ENCODE measurements at regions not wholly inside any gene's neighbourhood (a gene's known extent, or its start where the extent isn't known, plus 50 kb on each side); places are given as distances from the start of the nearest gene placed in this dataset.

DNA sequence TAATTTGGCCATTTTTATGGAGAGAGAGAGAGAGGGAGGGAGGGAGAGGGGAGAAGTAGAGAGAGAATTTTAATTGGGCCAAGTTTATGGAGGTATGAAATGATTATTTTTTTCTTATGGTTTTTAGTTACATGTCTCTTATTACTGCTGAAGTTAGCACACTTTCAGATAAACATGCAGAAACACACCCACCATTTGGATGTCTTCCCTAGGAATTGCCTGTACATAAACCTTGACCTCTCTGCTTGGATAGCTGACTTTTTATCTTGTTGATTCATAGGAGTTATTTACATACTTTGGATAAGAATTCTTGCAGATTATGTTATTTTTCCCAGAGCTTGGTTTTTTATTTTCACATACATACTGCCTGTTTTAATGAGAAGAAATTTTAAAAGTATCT lies 310.2 kb upstream of the ADAMTS5 start:
- DNase-seq (ENCODE audit: extremely low read depth in 1 of 2, low read depth in 1 of 2) = no peak

DNA sequence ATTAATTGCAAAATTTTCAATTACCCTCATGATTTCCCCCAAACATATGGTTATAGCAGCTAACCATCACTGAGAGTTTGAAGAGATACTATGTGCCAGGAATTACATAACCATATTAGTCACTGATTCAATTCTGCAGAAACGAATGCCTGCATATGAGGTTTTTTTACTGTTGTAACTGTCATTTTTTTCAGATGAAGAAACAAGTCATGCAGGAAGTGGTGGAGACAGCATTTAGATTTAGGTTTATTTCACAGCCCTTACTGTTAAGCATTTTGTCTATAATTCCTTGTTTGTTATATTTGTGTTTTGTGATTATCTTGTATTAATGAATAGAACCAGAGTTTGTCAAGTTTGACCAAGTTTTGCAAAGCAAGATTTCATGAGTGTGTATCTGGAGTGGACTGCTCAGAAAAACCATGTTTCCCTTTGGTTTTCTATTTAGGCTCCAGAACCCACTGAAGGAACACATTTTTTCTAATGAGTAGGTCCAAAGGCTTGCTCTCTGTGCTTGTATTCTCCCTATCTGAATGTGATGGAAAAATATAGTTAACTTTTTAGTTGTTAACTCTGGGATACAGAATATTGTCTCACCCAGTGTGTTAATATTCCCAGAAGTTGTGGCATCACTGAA lies 308.5 kb upstream of the ADAMTS5 start:
- DNase-seq (ENCODE audit: extremely low read depth in 1 of 2, low read depth in 1 of 2) = no peak

DNA sequence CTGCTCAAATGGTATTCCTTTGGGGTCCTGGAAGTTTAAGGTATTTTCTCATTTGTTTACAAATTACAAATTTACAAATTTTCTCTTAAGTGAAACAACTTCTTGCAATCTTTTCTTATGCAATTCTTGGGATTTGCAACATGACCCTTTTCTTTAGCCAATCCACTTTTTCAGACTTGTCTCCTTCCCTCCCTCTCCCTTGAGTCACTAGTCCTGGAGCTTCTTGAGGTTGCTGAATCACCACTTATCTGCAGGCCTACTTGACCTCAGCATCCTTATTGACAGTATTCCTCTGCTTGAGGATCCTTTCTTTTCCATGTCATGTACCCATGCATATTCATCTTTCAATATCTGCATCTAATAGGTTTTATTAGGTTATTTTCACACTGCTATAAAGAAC lies 302.8 kb upstream of the ADAMTS5 start:
- DNase-seq (ENCODE audit: extremely low read depth in 1 of 2, low read depth in 1 of 2) = no peak

DNA sequence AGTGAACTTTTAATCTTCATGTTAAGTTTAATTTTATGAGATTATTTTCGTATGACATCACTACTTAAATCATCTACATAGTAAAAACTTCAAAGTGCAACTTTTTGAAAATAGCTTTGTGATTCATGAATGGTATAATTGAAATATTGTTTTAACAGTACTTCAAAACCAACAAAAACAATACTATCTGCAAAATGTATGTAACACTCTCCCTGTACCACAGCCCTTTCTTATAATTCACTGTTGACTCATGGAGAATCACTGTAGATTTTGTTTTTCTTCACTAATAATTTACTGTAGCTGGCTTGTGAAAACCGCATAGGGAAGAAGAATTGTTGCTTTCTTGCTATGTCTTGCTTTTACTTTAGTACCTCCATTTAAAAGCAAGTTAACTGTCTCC lies 301.4 kb upstream of the ADAMTS5 start:
- no peak for DNase-seq (ENCODE audit: extremely low read depth in 1 of 2, low read depth in 1 of 2)

DNA sequence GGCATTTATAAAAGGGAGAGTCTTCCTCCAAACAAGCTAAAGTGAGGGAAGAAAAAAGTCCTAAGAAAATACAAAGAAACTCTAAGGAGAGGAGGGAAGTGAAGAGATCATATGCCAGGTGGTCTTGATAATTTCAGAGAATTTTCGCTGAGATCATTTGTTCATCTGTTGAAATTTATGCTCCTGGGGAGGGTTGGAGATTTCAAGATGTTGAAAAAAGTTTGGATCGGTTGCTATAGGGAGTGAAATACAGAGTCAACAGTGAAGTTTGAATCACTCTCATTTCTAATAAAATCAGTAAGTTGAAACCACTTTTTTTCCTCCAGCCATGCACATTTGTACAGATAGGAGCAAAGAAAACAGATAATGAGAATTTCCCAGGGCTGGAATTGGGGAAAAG lies 299.1 kb upstream of the ADAMTS5 start:
- no peak for DNase-seq (ENCODE audit: extremely low read depth in 1 of 2, low read depth in 1 of 2)

DNA sequence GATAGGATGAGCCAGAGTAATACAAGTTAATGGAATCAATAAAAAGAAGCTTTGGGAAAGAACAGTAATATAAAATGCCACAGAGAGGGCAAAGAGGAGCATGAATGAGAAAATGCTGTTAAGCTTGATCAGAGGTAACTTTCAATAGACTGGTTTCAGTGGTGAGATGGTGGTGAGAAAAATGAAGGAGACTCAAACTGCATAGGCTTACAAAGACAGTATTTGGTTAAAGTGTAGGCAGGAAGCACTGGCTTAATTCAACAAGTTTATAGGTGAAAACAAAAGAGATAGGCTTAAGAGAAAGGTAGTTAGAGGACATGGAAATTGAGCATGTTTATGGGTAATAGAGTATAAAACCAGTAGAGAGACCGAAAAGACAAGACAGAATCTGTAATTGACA lies 298.6 kb upstream of the ADAMTS5 start:
- no peak for DNase-seq (ENCODE audit: extremely low read depth in 1 of 2, low read depth in 1 of 2)

DNA sequence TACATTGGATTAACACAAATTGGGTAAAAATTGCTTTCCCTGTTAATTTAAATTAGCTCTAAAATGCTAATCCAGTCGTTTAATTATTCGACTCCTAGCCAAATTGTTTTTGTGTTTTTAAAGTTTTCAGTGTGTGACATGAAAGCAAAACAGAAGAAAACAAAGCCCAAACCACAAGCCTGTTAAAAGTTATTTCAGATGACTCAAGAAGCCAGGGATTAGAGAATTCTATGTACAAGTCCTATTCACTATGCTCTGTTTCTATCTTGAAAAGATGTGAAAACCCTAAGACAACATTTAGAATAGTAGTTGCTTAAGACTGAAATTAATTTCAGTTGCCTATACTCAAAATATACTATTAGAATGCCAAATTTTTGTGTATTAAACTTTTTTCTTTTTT lies 294.8 kb upstream of the ADAMTS5 start:
- DNase-seq (ENCODE audit: extremely low read depth in 1 of 2, low read depth in 1 of 2) = no peak

DNA sequence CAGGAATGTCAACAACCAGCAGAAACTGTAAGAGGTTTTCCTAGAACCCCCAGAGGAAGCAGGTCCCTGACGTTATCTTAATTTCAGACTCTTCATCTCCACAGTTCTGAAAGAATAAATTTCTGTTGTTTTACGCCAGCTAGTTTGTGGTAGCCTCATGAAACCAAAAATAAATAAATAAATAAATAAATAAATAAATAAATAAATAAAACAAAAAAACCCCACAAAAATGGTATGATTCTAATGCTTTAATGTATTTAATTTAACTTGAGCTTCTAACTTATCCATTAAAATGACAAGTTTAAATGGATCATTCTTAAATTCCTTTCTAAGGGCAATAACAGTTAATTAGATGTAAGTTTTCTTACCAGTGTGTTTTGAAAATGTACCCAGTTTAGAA lies 293.8 kb upstream of the ADAMTS5 start:
- no peak for DNase-seq (ENCODE audit: extremely low read depth in 1 of 2, low read depth in 1 of 2)

DNA sequence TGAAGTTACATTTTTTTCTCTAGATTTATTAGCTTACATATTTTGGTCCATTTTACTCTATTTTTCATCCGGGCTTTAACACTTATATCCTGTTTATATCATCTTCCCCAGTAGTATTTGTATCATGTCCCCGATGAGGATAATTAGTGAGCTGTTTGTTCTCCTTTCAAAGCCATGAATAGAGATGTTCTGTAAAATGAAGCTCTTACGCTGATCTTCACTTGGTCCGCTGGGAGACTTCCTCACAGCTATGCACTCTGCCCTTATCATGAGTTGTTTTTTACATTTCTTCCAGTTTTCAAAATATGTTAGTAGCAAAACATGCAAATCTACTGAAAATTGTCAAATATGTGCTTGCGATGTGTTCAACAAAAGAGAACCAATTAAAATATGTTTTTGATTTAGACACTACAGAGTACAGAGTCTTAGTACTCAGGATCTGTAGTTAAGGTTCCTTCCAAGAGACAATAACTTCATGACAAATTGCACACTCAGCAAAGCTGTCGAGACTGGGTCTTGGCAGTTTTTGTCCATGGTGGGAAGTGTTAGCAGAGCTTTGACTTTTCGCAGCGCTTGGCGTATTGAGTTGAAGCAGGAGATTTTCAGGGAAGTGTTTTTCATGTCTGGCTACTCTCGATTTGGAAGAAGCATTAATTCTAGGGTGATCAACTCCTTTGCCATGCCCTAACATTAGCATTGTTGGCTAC lies 292.0 kb upstream of the ADAMTS5 start:
- DNase-seq (ENCODE audit: extremely low read depth in 1 of 2, low read depth in 1 of 2) = no peak

DNA sequence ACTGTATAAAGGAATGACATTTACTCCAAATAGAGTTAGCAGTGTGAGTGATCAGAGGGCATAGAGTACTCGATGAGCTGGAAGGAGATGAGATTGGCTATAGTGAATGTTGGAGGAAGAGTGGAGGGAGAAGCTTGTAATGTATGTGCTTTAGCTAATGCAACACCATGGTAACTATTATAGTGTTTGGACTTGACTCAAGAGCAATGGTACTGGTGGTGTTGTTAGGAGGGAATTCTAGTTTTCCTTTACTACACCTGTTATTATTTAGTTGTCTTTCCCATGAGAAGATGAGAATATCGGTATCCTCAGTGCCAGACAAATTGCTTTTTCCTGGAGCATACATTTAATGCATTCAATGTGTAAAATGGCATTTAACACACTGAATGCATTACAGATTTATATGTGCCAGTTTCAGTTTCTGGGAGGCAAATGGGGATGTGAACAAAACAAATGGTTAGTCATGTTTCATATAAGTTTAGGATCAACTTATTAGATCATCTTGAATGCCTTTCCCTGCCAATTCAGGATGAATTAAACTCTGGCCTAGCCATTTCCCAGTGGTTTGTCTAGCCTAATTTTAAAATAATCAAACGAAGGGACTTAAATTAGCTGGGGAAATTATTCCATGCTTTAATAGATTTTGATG lies 291.1 kb upstream of the ADAMTS5 start:
- DNase-seq (ENCODE audit: extremely low read depth in 1 of 2, low read depth in 1 of 2) = no peak

DNA sequence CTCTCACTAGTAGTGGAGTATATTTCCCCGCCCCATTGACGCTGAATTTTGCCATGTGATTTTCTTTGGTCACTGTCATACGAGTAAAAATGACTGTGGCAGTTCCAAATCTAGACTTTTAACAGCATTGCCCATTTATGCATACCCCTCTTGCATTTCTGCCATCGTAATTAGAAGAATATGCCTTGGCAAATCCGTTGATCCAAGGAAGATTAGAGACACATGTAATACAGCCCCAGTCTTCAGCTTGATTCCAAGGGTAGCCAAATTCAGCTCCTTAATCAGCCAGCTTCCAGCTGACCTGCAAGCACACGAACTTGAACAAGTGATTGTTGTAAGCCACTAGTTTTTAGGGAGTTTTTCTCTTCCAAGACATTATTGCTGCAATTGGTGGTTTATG lies 290.3 kb upstream of the ADAMTS5 start:
- DNase-seq (ENCODE audit: extremely low read depth in 1 of 2, low read depth in 1 of 2) = no peak

DNA sequence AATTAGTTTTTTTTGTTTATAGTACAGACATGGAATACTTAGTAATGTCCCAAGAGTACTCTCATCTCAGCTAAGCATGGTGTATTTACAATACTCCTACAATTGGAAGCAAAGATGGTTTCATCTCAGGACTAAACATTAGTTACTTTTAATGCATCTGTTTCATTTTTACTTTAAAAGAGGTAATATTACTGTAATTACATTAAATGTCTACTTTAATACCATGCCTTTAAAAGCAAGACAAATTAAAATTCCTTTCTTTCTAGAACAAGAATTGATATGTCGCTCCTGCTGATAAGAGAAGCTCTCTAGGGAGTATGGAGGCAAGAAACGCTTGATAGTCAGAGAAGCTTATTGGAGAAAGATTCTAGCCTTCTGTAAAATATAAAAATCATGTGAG lies 284.9 kb upstream of the ADAMTS5 start:
- no peak for DNase-seq (ENCODE audit: extremely low read depth in 1 of 2, low read depth in 1 of 2)

DNA sequence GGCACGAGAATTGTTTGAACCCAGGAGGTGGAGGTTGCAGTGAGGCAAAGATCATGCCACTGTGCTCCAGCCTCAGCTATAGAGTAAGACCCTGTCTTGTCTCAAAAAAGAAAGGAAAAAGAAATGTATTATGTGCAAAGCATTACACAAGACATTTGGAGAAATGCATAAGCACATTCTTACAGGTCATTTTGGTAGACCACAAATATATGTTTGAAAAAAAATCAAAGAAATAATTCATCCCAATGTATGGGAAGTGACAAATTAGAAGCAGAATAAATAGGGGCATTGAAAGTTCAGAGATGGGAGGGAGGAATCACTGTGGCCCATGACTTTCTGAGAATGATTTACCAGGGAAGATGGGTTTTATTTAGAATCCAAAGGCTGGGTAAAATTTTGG lies 283.5 kb upstream of the ADAMTS5 start:
- no peak for DNase-seq (ENCODE audit: extremely low read depth in 1 of 2, low read depth in 1 of 2)

DNA sequence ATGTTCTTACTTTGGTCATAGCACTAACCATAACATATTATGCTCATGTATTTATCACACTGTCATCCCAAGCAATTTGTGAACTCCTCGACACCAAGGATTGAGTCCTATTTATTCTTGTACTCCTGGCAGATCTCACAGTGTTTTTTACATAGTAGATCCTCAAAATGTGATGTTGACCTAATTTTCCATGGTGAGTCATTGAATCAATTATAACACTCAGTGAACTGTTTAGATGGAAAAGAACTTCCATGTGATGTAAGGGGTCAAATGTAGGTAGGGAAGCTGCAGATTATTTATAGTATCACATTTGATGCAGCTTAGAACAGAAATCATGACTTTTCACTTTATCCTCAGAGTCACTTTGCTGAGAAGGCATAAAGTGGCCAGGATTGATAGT lies 281.9 kb upstream of the ADAMTS5 start:
- DNase-seq (ENCODE audit: extremely low read depth in 1 of 2, low read depth in 1 of 2) = no peak

DNA sequence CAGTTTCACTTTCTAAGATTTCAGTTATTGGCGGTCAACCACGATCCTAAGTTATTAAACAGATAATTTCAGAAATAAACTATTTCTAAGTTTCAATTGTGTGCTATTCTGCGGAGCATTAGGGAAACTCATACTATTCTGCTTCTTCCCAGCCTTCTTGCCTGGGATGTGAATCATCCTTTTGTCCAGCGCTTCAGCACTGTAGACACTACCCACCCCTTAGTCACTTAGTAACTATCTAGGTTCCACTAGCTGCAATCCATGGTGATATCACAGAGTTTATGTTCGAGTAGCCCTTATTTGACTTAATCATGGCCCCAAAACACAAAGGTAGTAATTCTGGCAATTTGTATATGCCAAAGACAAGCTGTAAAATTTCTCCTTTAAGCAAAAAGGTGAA lies 279.9 kb upstream of the ADAMTS5 start:
- no peak for DNase-seq (ENCODE audit: extremely low read depth in 1 of 2, low read depth in 1 of 2)

DNA sequence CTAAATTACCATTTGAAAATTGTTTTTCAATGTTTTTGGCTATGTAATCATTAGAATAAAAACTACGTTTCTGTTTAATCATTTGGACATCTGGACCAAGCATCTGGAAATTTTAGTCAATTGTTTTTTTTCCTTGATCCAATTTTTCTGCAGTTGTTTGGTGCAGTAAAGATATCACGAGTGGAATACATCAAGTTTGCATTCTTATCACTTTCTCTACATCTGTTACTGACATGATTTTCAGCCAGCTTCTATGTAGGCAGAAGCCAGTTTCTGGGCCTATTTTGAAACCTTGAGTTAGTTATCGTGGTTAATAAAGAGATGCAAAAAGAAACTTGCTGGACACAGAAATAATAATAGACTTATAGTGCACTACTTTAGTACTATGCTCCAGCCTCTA lies 277.9 kb upstream of the ADAMTS5 start:
- no peak for DNase-seq (ENCODE audit: extremely low read depth in 1 of 2, low read depth in 1 of 2)

DNA sequence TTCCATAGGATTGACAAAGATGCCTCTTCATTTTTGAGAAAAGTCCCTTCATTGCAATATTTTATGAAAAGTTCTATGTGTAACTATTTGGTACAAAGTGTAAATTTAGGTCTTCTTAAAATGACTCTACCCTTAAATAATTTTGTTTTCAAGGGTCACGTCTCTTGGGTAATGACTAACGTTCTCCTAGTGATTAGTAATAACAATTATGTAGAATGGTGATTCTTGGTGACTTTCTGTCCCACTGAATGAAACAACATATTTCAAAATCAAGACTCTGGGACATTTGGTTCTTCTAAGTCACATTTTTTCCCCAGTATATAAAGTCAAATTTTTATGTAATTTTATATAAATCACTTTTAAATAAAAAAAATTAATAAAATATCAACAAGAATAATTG lies 277.5 kb upstream of the ADAMTS5 start:
- no peak for DNase-seq (ENCODE audit: extremely low read depth in 1 of 2, low read depth in 1 of 2)

DNA sequence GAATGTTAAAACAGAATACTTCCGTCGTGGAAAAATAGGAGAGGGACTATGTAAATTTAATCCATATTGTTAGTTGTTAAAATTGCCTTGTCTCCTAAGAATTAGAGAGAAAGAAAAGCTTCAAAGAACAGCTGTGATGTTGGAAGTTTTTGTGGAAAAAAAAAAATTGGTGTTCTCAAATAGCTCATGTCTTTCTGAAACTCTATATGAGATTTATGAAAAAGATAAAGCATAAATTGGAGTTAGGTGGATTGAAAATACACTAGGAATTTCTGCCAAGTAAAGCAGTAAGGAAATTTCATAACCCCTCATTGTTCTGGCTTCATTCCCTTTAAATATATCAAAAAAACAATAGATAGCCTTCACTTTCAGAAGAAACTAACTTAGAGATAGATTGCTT lies 274.0 kb upstream of the ADAMTS5 start:
- DNase-seq (ENCODE audit: extremely low read depth in 1 of 2, low read depth in 1 of 2) = no peak

DNA sequence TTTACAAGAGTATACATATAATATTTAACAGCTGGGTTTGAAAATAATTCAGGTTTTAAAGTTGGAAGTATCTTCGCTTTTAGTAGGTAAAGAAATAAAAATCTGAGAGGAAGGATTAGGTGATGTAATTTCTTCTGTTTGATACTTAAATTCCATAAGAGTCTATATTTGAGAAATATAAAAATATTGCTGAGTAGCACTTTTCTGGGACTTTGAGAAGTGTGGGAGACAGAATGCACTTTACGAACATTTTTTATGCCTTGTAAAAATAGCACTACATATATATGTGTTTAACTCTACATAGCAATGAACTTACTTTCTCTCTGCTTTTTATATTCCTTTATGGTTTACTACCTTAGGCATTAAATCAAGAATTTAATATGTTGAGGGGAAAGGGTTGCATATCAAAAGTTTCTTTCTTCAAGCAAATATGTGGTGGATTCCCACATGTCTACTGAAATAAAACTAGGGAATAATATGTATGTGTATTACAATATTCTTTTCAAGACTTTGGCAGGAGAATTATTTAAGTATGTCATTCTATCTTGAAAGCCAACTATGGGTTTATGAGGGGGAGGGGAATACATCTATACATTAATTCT lies 266.7 kb upstream of the ADAMTS5 start:
- no peak for DNase-seq (ENCODE audit: extremely low read depth in 1 of 2, low read depth in 1 of 2)

DNA sequence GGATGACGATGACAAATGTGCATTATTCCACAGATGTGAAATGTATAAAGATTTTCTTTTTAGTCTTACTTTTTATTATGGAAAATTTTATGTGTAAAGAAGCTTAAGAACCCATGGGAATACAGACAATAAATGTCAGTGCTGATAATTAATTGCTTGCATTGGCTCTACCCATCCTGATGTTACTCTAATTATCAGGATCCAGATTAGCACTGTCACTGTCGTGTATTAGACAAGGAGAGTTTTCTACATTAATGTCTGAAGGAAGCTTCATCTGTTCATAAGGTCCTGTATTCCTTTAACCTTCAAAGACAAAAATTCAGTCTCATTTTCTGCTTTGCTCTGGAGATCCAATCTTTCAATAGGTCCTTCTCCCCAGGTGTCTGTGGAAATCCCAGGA lies 259.1 kb upstream of the ADAMTS5 start:
- no peak for DNase-seq (ENCODE audit: extremely low read depth in 1 of 2, low read depth in 1 of 2)

DNA sequence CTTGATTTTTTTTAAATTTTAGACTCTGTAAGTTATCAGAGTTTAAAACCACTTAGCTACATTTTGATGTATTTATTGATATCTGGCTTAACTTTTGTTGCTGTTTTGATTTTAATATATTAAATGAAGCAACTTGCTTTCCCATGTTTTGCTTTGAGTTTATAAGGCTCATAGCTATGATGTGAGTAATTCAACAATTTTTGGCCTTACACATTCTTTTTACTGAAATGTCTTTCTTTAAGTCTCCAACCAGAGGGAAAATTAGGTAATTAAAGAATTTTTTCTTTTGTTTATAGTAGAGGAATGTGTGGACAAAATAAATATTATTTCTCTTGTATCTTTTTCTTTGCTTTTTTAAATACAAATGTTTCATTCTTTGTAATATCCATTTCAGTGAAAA lies 258.3 kb upstream of the ADAMTS5 start:
- no peak for DNase-seq (ENCODE audit: extremely low read depth in 1 of 2, low read depth in 1 of 2)

DNA sequence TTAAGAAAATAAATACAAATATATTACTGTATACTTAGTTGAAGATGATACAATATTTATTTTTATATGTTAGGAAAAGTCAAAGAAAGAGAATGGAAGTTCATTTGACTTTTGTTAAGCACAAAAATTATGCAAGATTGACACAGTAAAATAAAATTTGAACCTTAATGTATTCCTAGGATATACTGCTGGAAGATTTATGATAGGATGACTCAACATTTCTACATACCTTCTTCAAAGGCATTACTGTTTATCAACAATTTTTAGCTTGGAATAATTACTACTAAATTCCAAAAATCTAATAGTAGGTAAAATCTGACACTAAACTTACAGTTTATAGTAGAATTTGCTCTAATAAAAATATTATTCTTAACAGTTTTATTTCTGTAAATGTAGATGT lies 257.3 kb upstream of the ADAMTS5 start:
- no peak for DNase-seq (ENCODE audit: extremely low read depth in 1 of 2, low read depth in 1 of 2)

All from activated CD8-positive, alpha-beta memory T cell treated with anti-CD3 and anti-CD28 coated beads for 1 hour (primary cell).